ENCODE measurements at regions not wholly inside any gene's neighbourhood (a gene's known extent, or its start where the extent isn't known, plus 50 kb on each side); places are given as distances from the start of the nearest gene placed in this dataset.

- no peak overlapping the region for H3K4me3 ChIP-seq (ENCODE audit: low read depth, low read length)
- no peak for DNase-seq (ENCODE audit: low read depth)
Measured at GRCh38 chr13:34076943-34077703, 259.2 kb downstream of the RFC3 start.

- H3K4me3 ChIP-seq (ENCODE audit: low read depth, low read length): no peak overlapping the region
- DNase-seq (ENCODE audit: low read depth): no peak
Measured at GRCh38 chr13:34078334-34078999, 260.5 kb downstream of the RFC3 start.

GRCh38 chr13:34085204-34085603 lies 267.3 kb downstream of the RFC3 start:
- no peak overlapping the region for H3K4me3 ChIP-seq (ENCODE audit: low read depth, low read length)
- DNase-seq (ENCODE audit: low read depth): no peak

DNA sequence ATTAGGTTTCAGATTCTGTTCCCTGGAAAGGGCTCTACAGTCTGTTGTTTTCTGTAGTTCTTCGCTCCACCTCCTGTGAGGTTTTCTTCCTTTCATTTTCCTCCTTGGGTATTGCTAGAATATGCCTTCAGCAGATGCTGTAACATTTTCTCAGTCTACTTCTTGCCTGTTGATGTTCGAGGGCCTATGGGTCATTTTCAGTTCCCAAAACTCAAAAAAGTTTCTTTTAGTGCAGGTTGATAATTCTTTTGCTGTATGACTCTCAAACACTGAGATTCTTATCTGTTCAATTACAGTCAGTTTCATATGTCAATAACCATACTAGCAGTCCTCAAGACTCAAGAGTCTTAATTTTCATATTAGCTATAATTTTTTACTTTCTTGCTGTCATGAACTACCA lies 268.3 kb downstream of the RFC3 start:
- no peak for DNase-seq (ENCODE audit: low read depth)
- H3K4me3 ChIP-seq (ENCODE audit: low read depth, low read length): no peak overlapping the region

DNA sequence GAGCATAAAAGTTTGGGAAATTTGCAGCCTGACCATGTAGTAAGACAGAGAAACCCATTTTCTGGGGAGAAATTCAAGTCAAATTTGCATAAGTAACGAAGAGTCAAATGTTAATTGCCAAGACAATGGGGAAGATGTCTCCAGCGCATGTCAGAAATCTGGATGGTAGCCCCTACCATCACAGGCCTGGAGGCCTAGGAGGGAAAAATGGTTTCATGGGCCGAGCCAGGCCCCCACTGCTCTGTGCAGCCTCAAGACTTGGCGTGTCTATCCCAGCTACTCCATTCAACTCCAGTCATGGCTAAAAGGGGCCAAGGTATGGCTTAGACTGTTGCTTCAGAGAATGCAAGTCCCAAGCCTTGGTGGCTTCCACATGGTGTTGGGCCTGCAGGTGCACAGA lies 269.8 kb downstream of the RFC3 start:
- DNase-seq (ENCODE audit: low read depth): no peak
- H3K4me3 ChIP-seq (ENCODE audit: low read depth, low read length): no peak overlapping the region

DNA sequence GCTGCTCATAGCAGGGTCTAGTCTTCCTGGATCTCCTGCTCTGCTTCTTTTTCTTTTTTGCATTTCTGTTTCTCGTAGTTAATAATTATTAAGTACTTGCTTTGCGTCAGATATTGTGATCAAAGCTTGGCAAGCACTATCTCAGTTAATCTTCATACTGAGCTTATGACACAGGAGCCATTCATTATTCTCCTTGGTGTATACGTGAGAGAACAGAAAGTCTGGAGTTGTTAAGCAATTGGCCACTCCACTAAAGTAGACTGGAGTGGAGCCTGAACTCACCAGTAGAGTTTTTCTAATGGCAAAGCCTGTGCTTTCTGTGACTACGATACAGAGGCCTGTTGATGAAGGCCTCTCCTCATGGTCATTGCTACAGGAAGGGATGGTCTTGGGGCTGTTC lies 285.9 kb downstream of the RFC3 start:
- no peak overlapping the region for H3K4me3 ChIP-seq (ENCODE audit: low read depth, low read length)
- DNase-seq (ENCODE audit: low read depth): no peak

DNA sequence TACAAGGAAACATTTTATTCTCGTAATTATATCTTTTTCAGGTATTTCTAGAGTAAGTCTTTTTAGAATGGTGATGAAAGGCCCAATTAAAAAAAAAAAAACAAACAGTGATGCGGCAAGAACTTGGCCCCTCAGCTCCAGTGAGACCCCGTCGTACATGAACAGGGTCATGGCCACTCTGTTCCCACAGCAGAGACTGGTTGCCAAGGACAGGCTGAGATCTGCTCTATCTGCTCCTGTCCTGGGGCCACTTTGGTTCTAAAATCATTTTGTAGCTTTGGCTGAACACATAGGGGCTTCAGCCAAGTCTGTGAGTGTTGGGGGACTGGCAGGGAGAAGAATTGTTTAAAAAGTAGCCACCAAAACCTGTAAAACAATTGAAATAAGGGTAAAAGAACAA lies 286.9 kb downstream of the RFC3 start:
- no peak overlapping the region for H3K4me3 ChIP-seq (ENCODE audit: low read depth, low read length)
- no peak for DNase-seq (ENCODE audit: low read depth)

DNA sequence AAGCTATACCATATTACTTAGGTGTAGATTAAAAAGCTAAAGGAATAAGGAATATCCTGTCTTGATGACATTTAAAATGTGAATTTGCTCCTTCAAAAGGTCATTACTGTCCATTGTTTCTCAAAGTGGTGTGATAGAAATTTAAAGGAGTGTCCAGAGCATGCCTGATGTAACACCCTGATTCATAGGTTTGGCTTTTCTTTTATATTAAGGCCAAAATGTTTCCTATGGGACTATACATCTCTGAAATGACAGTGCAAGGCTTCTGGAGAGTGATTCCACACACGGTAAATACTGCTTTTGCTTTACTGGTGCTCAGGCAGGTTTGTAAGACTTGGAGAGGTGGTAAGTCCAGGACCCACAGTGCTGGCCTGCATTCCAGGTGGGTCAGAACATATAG lies 289.9 kb downstream of the RFC3 start:
- no peak overlapping the region for H3K4me3 ChIP-seq (ENCODE audit: low read depth, low read length)
- peak; percentile 26 for DNase-seq (ENCODE audit: low read depth)

- no peak for DNase-seq (ENCODE audit: low read depth)
Measured at GRCh38 chr13:34108410-34108809, 290.5 kb downstream of the RFC3 start.

GRCh38 chr13:34114581-34114980 lies 296.6 kb downstream of the RFC3 start:
- DNase-seq (ENCODE audit: low read depth): no peak
- H3K4me3 ChIP-seq (ENCODE audit: low read depth, low read length): no peak overlapping the region

More at GRCh38 chr13:34108410-34108809, 290.5 kb downstream of the RFC3 start:
- H3K4me3 ChIP-seq (ENCODE audit: low read depth, low read length): no peak overlapping the region

GRCh38 chr13:34116651-34117050 lies 298.7 kb downstream of the RFC3 start:
- H3K4me3 ChIP-seq (ENCODE audit: low read depth, low read length): no peak overlapping the region

GRCh38 chr13:34124666-34125306 lies 306.8 kb downstream of the RFC3 start:
- no peak overlapping the region for H3K4me3 ChIP-seq (ENCODE audit: low read depth, low read length)
- no peak for DNase-seq (ENCODE audit: low read depth)

More at GRCh38 chr13:34116651-34117050, 298.7 kb downstream of the RFC3 start:
- no peak for DNase-seq (ENCODE audit: low read depth)

DNA sequence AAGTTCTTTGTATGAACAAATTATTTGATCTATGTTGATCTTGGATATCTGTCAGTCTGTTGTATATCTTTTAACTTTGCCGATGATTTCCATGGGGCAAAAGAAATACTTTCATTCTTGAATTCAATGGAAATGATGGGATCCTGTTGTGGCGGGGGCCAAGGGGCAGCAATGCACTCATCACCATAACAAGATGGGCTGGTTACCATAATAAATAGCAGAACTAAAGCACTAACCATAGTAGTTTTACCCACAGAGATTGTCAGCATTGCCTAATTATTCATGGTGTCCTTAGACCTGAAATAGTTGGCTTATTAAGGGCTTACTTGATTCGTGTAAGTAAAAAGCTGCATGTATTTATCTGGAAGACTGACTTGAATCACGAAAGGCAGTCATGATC lies 309.6 kb downstream of the RFC3 start:
- no peak for DNase-seq (ENCODE audit: low read depth)
- H3K4me3 ChIP-seq (ENCODE audit: low read depth, low read length): no peak overlapping the region

DNA sequence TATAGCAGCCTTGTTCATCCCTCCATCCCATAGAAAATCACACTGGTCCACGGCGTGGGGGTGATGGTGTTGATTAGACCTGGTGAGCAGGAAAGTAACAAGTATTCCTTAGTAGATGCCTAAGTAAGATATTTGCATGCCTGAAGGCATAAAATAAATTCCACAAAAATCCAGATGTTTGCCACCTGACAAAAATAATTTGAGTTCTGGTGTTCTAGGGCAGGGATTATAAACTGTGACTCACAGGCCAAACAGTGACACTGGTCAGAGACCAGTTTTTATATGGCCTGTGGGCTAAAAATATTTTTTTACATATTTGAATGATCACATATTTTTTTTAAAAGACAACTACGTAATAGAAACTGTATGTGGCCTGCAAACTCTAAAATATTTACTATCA lies 310.7 kb downstream of the RFC3 start:
- no peak for DNase-seq (ENCODE audit: low read depth)
- H3K4me3 ChIP-seq (ENCODE audit: low read depth, low read length): no peak overlapping the region

GRCh38 chr13:34129436-34129835 lies 311.5 kb downstream of the RFC3 start:
- no peak overlapping the region for H3K4me3 ChIP-seq (ENCODE audit: low read depth, low read length)
- DNase-seq (ENCODE audit: low read depth): no peak

DNA sequence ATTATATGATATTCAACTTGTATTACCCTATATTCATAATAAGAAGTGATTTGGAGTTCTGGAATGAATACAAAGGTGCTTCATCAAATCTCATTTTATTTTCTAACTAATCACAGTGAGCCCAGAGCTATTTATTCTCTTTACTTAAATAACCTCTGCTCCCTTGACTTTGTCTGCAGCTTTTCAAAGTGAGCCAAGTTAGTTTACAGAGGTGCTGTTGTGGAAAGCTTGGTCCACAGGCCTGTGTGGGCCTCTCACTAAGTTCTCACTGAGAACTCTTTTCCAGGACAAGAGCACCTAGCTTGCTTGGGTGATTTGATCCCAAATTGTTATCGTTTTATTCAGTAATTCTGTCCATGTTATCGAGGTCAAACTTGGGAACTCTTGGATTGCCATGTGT lies 319.3 kb downstream of the RFC3 start:
- H3K4me3 ChIP-seq (ENCODE audit: low read depth, low read length): no peak overlapping the region
- DNase-seq (ENCODE audit: low read depth): no peak

DNA sequence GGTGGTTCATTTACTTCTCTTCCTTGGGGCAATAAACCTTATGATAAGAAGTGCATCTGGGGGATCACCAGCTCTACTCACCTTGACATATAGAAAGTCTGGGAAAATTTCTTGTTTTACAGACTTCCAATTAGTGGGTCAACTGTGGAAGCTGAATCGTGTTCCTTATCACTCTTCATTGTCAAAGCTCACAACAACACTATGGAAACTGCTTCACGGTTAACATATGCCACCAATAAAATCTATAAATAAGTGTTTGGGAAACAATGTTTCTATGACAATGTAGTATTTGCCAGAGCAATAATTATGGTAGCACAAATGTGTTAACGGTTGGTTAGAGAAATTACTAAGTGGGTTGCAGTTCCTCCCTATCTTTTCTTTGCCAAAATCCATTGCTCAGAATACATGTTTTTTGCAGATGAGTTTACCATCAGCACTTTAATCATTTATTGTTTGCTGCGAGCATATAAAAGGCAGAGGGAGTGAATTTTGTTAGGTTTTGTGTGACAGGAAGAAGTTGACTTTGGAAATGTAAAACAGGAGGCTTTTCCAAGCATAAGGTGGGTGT lies 321.8 kb downstream of the RFC3 start:
- DNase-seq (ENCODE audit: low read depth): no peak
- H3K4me3 ChIP-seq (ENCODE audit: low read depth, low read length): no peak overlapping the region

DNA sequence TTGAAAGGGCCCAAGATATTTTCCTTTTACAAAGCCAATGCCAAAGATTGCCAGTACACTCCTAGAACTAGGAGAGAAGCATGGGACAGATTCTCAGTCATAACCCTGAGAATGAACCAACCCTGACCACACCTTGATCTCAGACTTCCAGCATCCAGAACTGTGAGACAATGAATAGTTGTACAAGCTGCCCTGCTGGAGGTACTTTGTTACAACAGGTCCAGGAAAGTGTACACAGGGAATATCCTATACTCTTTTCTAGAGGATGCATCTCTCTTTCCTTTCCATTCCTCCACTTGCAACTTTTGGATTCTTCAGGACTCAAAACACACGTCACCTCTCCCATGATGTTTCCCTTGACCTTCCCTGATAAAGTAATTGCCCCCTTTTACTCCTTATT lies 325.7 kb downstream of the RFC3 start:
- H3K4me3 ChIP-seq (ENCODE audit: low read depth, low read length): no peak overlapping the region
- DNase-seq (ENCODE audit: low read depth): no peak

DNA sequence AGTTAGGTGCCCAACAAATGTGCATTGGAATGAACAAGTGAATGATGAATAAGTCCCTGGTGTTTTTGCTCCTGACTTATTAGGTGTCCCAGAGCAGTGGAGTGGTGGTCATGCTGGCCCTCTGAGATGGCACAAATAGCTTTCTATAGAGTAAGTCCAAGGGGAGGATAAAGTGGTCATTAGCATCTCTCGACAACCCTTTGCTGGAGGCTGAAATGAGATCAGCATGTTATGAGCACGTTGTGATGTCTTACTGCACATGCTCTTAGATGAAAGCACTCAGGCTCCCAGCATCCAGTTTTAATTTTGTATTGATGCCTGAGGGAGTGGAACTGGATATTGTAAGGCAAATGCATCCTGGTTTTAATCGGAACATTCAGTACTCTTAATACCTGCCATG lies 326.2 kb downstream of the RFC3 start:
- H3K4me3 ChIP-seq (ENCODE audit: low read depth, low read length): no peak overlapping the region
- no peak for DNase-seq (ENCODE audit: low read depth)

DNA sequence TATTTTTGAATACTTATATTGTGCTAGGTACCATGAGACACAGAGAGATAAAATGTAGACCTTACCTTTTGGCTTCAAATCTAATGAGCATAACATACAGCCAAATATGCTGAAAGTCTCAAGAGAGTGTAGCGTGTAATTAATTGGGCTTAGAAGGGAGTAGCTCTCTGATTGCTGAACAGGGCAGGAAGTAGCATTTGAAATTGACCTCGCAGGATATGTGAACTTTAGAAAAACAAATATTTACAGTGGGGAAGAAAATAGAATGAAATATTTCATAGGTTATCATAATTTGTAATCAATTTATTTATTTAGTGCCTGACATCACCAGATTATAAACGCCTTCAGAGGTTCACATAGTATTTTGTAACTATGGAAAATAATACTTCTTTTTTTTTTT lies 327.1 kb downstream of the RFC3 start:
- no peak for DNase-seq (ENCODE audit: low read depth)
- no peak overlapping the region for H3K4me3 ChIP-seq (ENCODE audit: low read depth, low read length)
